HG03342 (cell line): ENCODE measurements at regions not wholly inside any gene's neighbourhood (a gene's known extent, or its start where the extent isn't known, plus 50 kb on each side); places are given as distances from the start of the nearest gene placed in this dataset.

Experiments used
- ATAC-seq: cut with Tn5 transposase; IDR thresholded peaks from one replicate; pipeline ENCODE4 v1.9.1; 2021; ENCODE audit warnings: mild to moderate bottlenecking, moderate library complexity; ENCODE audit not compliant: unreplicated experiment

- no peak for ATAC-seq
Observed at GRCh38 chr2:16197504-16198147, 257.3 kb downstream of the MYCN start.

GRCh38 chr2:16196687-16197503 is 256.5 kb downstream of the MYCN start:
- no peak for ATAC-seq

- no peak for ATAC-seq
Observed at GRCh38 chr2:16195681-16196070, 255.3 kb downstream of the MYCN start.

- ATAC-seq, result no peak
Observed at GRCh38 chr2:16194931-16195680, 254.8 kb downstream of the MYCN start.

GRCh38 chr2:16194530-16194929 is 254.2 kb downstream of the MYCN start:
- no peak for ATAC-seq

GRCh38 chr2:16194096-16194390 is 253.7 kb downstream of the MYCN start:
- ATAC-seq, result no peak

- ATAC-seq, result no peak
Observed at GRCh38 chr2:16192416-16193216, 252.3 kb downstream of the MYCN start.

- no peak for ATAC-seq
Observed at GRCh38 chr2:16191431-16192200, 251.3 kb downstream of the MYCN start.

- ATAC-seq, result no peak
Observed at GRCh38 chr2:16190446-16191270, 250.3 kb downstream of the MYCN start.

GRCh38 chr2:16189836-16190160 is 249.4 kb downstream of the MYCN start:
- no peak for ATAC-seq

GRCh38 chr2:16189029-16189835 is 248.9 kb downstream of the MYCN start:
- ATAC-seq, result no peak

- ATAC-seq, result no peak
Observed at GRCh38 chr2:16188261-16188890, 248.0 kb downstream of the MYCN start.

GRCh38 chr2:16187482-16187817 is 247.1 kb downstream of the MYCN start:
- no peak for ATAC-seq

GRCh38 chr2:16186661-16187481 is 246.5 kb downstream of the MYCN start:
- no peak for ATAC-seq

GRCh38 chr2:16185801-16186272 is 245.5 kb downstream of the MYCN start:
- no peak for ATAC-seq

GRCh38 chr2:16184945-16185660 is 244.8 kb downstream of the MYCN start:
- no peak for ATAC-seq

GRCh38 chr2:16184341-16184890 is 244.1 kb downstream of the MYCN start:
- ATAC-seq, result no peak
